Keratinocyte (primary cell): ENCODE measurements at regions not wholly inside any gene's neighbourhood (a gene's known extent, or its start where the extent isn't known, plus 50 kb on each side); places are given as distances from the start of the nearest gene placed in this dataset.
A peak's percentile ranks its signal among the peaks of the same experiment; 100 is the strongest.

Experiments used
- DNase-seq: peaks from one replicate; pipeline ENCODE4 v3.0.0-alpha.2; 2011; ENCODE audit warnings: low read depth, missing footprints, low spot score
- FAIRE-seq: peaks from 2 replicates; lab custom pipeline; 2011; peaks lifted over from hg19 to GRCh38; lab: Jason Lieb, UNC
- H2AFZ ChIP-seq: 2 replicates; pipeline ENCODE4 v1.6.0; 2012; ENCODE audit warnings: low read length, control low read depth, inconsistent platforms; ENCODE audit not compliant: control insufficient read depth
- H3K27ac ChIP-seq: 2 replicates; pipeline ENCODE4 v1.5.1; 2011; ENCODE audit warnings: low read length; ENCODE audit not compliant: control insufficient read depth, insufficient read depth
- H3K27me3 ChIP-seq: 3 replicates; pipeline ENCODE4 v1.6.0; 2011; ENCODE audit warnings: low read length; ENCODE audit not compliant: control insufficient read depth, insufficient read depth; ENCODE audit errors: extremely low read depth
- H3K36me3 ChIP-seq, 2 experiments: 2 replicates in 1 of 2; 3 replicates in 1 of 2; pipeline ENCODE4 v1.5.1; 2011; ENCODE audit warnings: low read length in 2 of 2, mild to moderate bottlenecking in 1 of 2; ENCODE audit not compliant: control insufficient read depth in 2 of 2, insufficient read depth in 2 of 2; ENCODE audit errors: extremely low read depth in 1 of 2
- H3K4me1 ChIP-seq: 3 replicates; pipeline ENCODE4 v1.5.1; 2011; ENCODE audit warnings: low read length; ENCODE audit not compliant: control insufficient read depth, insufficient read depth; ENCODE audit errors: extremely low read depth
- H3K4me2 ChIP-seq: 3 replicates; pipeline ENCODE4 v1.6.0; 2011; ENCODE audit warnings: low read depth, low read length; ENCODE audit not compliant: control insufficient read depth, insufficient read depth; ENCODE audit errors: extremely low read depth
- H3K4me3 ChIP-seq, 3 experiments: fragments of 200-600 bp in 1 of 3; sonication (generic) in 1 of 3; 2 replicates in 2 of 3; 3 replicates in 1 of 3; pipeline ENCODE4 v1.5.1; 2011 to 2016; ENCODE audit warnings: low read length in 3 of 3, mild to moderate bottlenecking in 3 of 3, control low read depth in 2 of 3, inconsistent platforms in 1 of 3, low read depth in 1 of 3, mixed read lengths in 1 of 3, mixed run types in 1 of 3, moderate library complexity in 1 of 3; ENCODE audit not compliant: control insufficient read depth in 2 of 3, insufficient read depth in 2 of 3; ENCODE audit errors: extremely low read depth in 1 of 3
- H3K79me2 ChIP-seq: 2 replicates; pipeline ENCODE4 v1.6.0; 2012; ENCODE audit warnings: low read length; ENCODE audit not compliant: control insufficient read depth, insufficient read depth
- H3K9ac ChIP-seq: 3 replicates; pipeline ENCODE4 v1.6.0; 2011; ENCODE audit warnings: low read length; ENCODE audit not compliant: control insufficient read depth, insufficient read depth; ENCODE audit errors: extremely low read depth
- H3K9me1 ChIP-seq: 3 replicates; pipeline ENCODE4 v1.6.0; 2011; ENCODE audit warnings: low read length; ENCODE audit not compliant: control insufficient read depth, insufficient read depth; ENCODE audit errors: extremely low read depth
- H3K9me3 ChIP-seq: 2 replicates; pipeline ENCODE4 v1.5.1; 2012; ENCODE audit warnings: low read depth, low read length; ENCODE audit not compliant: control insufficient read depth
- H4K20me1 ChIP-seq: 3 replicates; pipeline ENCODE4 v1.6.0; 2011; ENCODE audit warnings: low read length; ENCODE audit not compliant: control insufficient read depth, insufficient read depth; ENCODE audit errors: extremely low read depth
- CTCF ChIP-seq, 3 experiments: IDR thresholded peaks in 1 of 3; conservative IDR thresholded peaks in 1 of 3; optimal IDR thresholded peaks in 1 of 3; 2 replicates in 2 of 3; 3 replicates in 1 of 3; pipeline versions ENCODE3 to v1.5.1; 2011; ENCODE audit warnings: low read length in 3 of 3, mild to moderate bottlenecking in 3 of 3, moderate library complexity in 2 of 3, control low read depth in 1 of 3, inconsistent platforms in 1 of 3; ENCODE audit not compliant: insufficient read depth in 2 of 3; ENCODE audit errors: extremely low read depth in 1 of 3
- EZH2 ChIP-seq: IDR thresholded peaks from one replicate; pipeline ENCODE4 v1.6.1; 2012; ENCODE audit warnings: inconsistent platforms, mild to moderate bottlenecking, low read length, moderate library complexity
- dilution Hi-C: fragments of 300-500 bp; cut with MboI; formaldehyde crosslinking; loops from one replicate; pipeline ENCODE4 v1.7.0; 2020; ENCODE audit warnings: low sequenced_read_pairs; ENCODE audit not compliant: extremely low pct_ligation_motif_present

DNA sequence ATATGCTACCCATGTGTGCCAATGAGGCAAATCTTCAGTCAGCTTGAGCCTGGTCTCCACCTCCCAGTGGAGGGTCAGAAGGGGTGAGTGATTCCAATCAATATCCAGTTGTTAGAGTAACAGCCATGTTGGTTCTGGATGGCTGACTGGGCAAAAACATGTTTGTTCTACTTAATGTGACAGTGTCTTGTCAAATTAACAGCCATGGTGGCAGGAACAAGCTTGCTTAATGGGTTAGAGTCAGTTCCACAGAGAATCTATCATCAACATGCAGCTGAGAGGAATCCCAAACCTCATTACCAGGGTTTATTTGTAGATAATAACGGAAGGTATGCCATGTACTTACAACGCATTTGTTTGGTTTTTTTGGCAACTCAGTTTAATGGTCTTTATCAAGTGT, 133.2 kb downstream of the SLC17A6 start:
- TF ChIP-seq CTCF (optimal IDR thresholded peaks at IDR 0.05 in 1 of 3, IDR thresholded peaks at IDR 0.05 in 1 of 3, conservative IDR thresholded peaks at IDR 0.05 in 1 of 3; ENCODE audit: extremely low read depth in 1 of 3, insufficient read depth in 2 of 3, low read length in 3 of 3) (no peak), EZH2 (no peak)
- H3K4me3 ChIP-seq, result no peak overlapping the region
- H3K79me2 ChIP-seq, result no peaks in the 10 kb centered on the region
- H3K9ac ChIP-seq, result no peak overlapping the region
- peaks cover 9% of the 10 kb centered on the region for H3K4me1 ChIP-seq
- no peaks in the 10 kb centered on the region for H4K20me1 ChIP-seq
- H3K9me3 ChIP-seq, result no peaks in the 10 kb centered on the region
- no peaks in the 10 kb centered on the region for H3K27me3 ChIP-seq
- dilution Hi-C loops, result no loop called here
- H3K27ac ChIP-seq, result no peak overlapping the region
- DNase-seq (no peak), FAIRE-seq (no peak)
- no peaks in the 10 kb centered on the region for H3K9me1 ChIP-seq
- no peak overlapping the region for H3K4me2 ChIP-seq
- no peaks in the 10 kb centered on the region for H3K36me3 ChIP-seq
- H2AFZ ChIP-seq, result peak overlapping the region; percentile 17

- Histone ChIP-seq H3K27me3 (no peaks in the 10 kb centered on the region), H3K9me3 (no peaks in the 10 kb centered on the region), H3K27ac (no peak overlapping the region), H3K36me3 (no peaks in the 10 kb centered on the region), H3K9ac (no peak overlapping the region), H3K9me1 (no peaks in the 10 kb centered on the region), H3K79me2 (no peaks in the 10 kb centered on the region), H3K4me1 (peaks cover 13% of the 10 kb centered on the region), H4K20me1 (no peaks in the 10 kb centered on the region), H3K4me2 (no peak overlapping the region), H2AFZ (no peak overlapping the region), H3K4me3 (no peak overlapping the region)
- TF ChIP-seq CTCF (optimal IDR thresholded peaks at IDR 0.05 in 1 of 3, IDR thresholded peaks at IDR 0.05 in 1 of 3, conservative IDR thresholded peaks at IDR 0.05 in 1 of 3; ENCODE audit: extremely low read depth in 1 of 3, insufficient read depth in 2 of 3, low read length in 3 of 3), result no peak
- no peak for TF ChIP-seq EZH2
- DNase-seq (no peak), FAIRE-seq (no peak)
- dilution Hi-C loops, result no loop called here
These were observed 129.6 kb downstream of the SLC17A6 start for GRCh38 chr11:22467741-22468140.
